ENCODE measurements at regions not wholly inside any gene's neighbourhood (a gene's known extent, or its start where the extent isn't known, plus 50 kb on each side); places are given as distances from the start of the nearest gene placed in this dataset.

DNA sequence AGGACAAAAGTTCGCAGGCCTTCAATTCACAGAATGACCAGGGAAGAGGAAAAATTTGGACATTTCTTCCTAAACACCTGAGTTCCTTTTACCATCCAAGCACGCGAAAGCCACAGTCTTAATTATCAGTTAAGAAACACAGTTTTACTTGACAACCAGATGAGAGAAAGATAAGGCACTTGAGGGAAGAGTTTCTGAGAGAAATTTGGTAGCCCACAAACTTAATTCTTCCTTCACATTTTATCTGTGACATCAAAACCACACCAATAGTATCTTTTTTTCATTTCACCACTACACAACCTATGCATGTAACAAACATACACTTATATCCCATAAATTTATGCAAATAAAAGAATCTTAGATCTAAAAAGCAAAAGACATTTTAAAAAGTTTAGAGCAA is 326.6 kb downstream of the MZT1 start:
- TF ChIP-seq, protein P1, sequence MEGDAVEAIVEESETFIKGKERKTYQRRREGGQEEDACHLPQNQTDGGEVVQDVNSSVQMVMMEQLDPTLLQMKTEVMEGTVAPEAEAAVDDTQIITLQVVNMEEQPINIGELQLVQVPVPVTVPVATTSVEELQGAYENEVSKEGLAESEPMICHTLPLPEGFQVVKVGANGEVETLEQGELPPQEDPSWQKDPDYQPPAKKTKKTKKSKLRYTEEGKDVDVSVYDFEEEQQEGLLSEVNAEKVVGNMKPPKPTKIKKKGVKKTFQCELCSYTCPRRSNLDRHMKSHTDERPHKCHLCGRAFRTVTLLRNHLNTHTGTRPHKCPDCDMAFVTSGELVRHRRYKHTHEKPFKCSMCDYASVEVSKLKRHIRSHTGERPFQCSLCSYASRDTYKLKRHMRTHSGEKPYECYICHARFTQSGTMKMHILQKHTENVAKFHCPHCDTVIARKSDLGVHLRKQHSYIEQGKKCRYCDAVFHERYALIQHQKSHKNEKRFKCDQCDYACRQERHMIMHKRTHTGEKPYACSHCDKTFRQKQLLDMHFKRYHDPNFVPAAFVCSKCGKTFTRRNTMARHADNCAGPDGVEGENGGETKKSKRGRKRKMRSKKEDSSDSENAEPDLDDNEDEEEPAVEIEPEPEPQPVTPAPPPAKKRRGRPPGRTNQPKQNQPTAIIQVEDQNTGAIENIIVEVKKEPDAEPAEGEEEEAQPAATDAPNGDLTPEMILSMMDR (IDR thresholded peaks at IDR 0.05), result no peak
- no peak for TF ChIP-seq POLR2A (IDR thresholded peaks at IDR 0.05)

All from esophagus squamous epithelium (tissue), 4 donors.